HEK293 (cell line): ENCODE measurements at regions not wholly inside any gene's neighbourhood (a gene's known extent, or its start where the extent isn't known, plus 50 kb on each side); places are given as distances from the start of the nearest gene placed in this dataset.

Source experiments
- CTCF ChIA-PET: fragments of 350-600 bp; formaldehyde crosslinking; extraction: SDS; loops from one replicate; lab custom pipeline; 2021; ENCODE audit warnings: antibody characterized with exemption; lab: Yijun Ruan, JAX
- POLR2A ChIA-PET: fragments of 300-600 bp; formaldehyde crosslinking; extraction: SDS; loops from one replicate; lab custom pipeline; 2020; ENCODE audit warnings: antibody characterized with exemption, inconsistent platforms; lab: Yijun Ruan, JAX
- H3K27ac ChIP-seq: fragments of 200-500 bp; sonication (Bioruptor generic); 2 replicates; pipeline ENCODE4 v1.5.1; 2014; ENCODE audit warnings: low read depth, low read length, control low read depth, inconsistent platforms; ENCODE audit errors: extremely low read depth
- H3K36me3 ChIP-seq, 2 experiments: fragments of 200-500 bp in 1 of 2; sonication (Bioruptor generic) in 1 of 2; 1 replicate in 1 of 2; 2 replicates in 1 of 2; pipeline ENCODE4 v1.5.1; 2014 to 2017; ENCODE audit warnings: inconsistent platforms in 2 of 2, low read length in 2 of 2; ENCODE audit not compliant: control insufficient read depth in 2 of 2, insufficient read depth in 1 of 2
- H3K4me1 ChIP-seq: fragments of 200-500 bp; sonication (Bioruptor generic); 2 replicates; pipeline ENCODE4 v1.5.1; 2014; ENCODE audit warnings: mild to moderate bottlenecking, low read length, inconsistent platforms; ENCODE audit not compliant: control insufficient read depth, insufficient read depth
- H3K4me3 ChIP-seq: 2 replicates; pipeline ENCODE4 v1.5.1; 2011; ENCODE audit warnings: low read depth, mild to moderate bottlenecking, control low read depth, low read length, moderate library complexity
- H3K9me3 ChIP-seq: fragments of 200-500 bp; sonication (Bioruptor generic); 2 replicates; pipeline ENCODE4 v1.5.1; 2014; ENCODE audit warnings: low read depth, low read length, inconsistent platforms; ENCODE audit not compliant: control insufficient read depth, insufficient read depth
- ELK4 ChIP-seq: IDR thresholded peaks from 2 replicates; pipeline ENCODE4 v1.6.1; 2011; ENCODE audit warnings: mild to moderate bottlenecking, low read depth, low read length, borderline replicate concordance
- HIC1 ChIP-seq: fragments of 450-650 bp; formaldehyde crosslinking; IDR thresholded peaks from 2 replicates; pipeline ENCODE4 v1.5.1; 2016; ENCODE audit warnings: missing biosample characterization, missing genetic modification characterization
- OSR2 ChIP-seq: fragments of 450-650 bp; formaldehyde crosslinking; IDR thresholded peaks from 2 replicates; pipeline ENCODE4 v1.5.1; 2016; ENCODE audit warnings: missing biosample characterization, missing genetic modification characterization
- WT1 ChIP-seq: fragments of 450-650 bp; formaldehyde crosslinking; IDR thresholded peaks from 2 replicates; pipeline ENCODE4 v1.5.1; 2016; ENCODE audit warnings: missing biosample characterization, missing genetic modification characterization
- ZFHX2 ChIP-seq: fragments of 450-650 bp; formaldehyde crosslinking; conservative IDR thresholded peaks from 2 replicates; pipeline ENCODE4 v1.5.1; 2016; ENCODE audit warnings: missing biosample characterization, missing genetic modification characterization
- ZFP3 ChIP-seq: fragments of 450-650 bp; formaldehyde crosslinking; IDR thresholded peaks from 2 replicates; pipeline ENCODE4 v1.5.1; 2016; ENCODE audit warnings: low read depth, missing biosample characterization, missing genetic modification characterization
- ZNF26 ChIP-seq: fragments of 450-650 bp; formaldehyde crosslinking; IDR thresholded peaks from 2 replicates; pipeline ENCODE4 v1.5.1; 2016; ENCODE audit warnings: missing biosample characterization, missing genetic modification characterization
- ZNF426 ChIP-seq: fragments of 450-650 bp; formaldehyde crosslinking; IDR thresholded peaks from 2 replicates; pipeline ENCODE4 v1.5.1; 2017; ENCODE audit warnings: missing biosample characterization, missing genetic modification characterization, mild to moderate bottlenecking, inconsistent platforms, moderate library complexity
- ZNF571 ChIP-seq: fragments of 450-650 bp; formaldehyde crosslinking; IDR thresholded peaks from 2 replicates; pipeline ENCODE4 v1.5.0; 2017; ENCODE audit warnings: missing biosample characterization, missing genetic modification characterization
- ZNF692 ChIP-seq: fragments of 450-650 bp; formaldehyde crosslinking; IDR thresholded peaks from 2 replicates; pipeline ENCODE4 v1.5.1; 2016; ENCODE audit warnings: missing biosample characterization, missing genetic modification characterization
- ZNF704 ChIP-seq: fragments of 450-650 bp; formaldehyde crosslinking; IDR thresholded peaks from 2 replicates; pipeline ENCODE4 v1.5.1; 2016; ENCODE audit warnings: missing biosample characterization, missing genetic modification characterization
- ZNF791 ChIP-seq: fragments of 450-650 bp; formaldehyde crosslinking; IDR thresholded peaks from 2 replicates; pipeline ENCODE4 v1.5.1; 2016; ENCODE audit warnings: missing biosample characterization, missing genetic modification characterization
- ZSCAN30 ChIP-seq: fragments of 450-650 bp; IDR thresholded peaks from 2 replicates; pipeline ENCODE4 v1.5.1; 2018; ENCODE audit warnings: missing biosample characterization, mild to moderate bottlenecking, missing genetic modification characterization, moderate library complexity
- TF ChIP-seq, protein P1 (sequence below): fragments of 450-650 bp; formaldehyde crosslinking; IDR thresholded peaks from 2 replicates; pipeline ENCODE4 v1.5.1; 2016; ENCODE audit warnings: missing biosample characterization, missing genetic modification characterization, low read depth
- TF ChIP-seq, protein P2 (sequence below): fragments of 450-650 bp; formaldehyde crosslinking; conservative IDR thresholded peaks from 2 replicates; pipeline ENCODE4 v1.5.1; 2016; ENCODE audit warnings: low read depth, missing biosample characterization, missing genetic modification characterization

DNA sequence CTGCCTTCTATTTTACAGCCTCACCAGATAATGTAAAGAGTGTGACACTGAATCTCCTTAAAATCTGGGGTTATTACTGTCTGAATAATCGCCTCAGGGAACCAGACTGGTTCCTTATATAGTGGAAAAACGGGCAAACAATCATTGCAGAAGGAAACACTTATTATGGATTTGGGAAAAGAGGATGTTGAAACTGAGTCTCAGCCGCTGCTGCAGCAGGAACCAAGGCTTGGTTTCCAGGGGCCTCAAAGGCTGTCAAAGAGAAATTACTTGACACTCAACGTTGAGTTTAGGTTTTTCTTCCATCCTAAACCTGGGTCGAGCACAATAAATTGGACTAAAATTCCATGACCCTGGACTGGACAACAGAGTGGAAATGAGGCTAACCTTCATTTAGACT is 103.8 kb upstream of the AHR start (continued):
- TF ChIP-seq HIC1 (no peak), OSR2 (no peak), ZFHX2 (tag by site-specific recombination) (no peak), ZNF571 (tag by site-specific recombination) (no peak), ZFP3 (no peak), ELK4 (no peak), ZNF26 (tag by site-specific recombination) (no peak), ZNF692 (tag by site-specific recombination) (no peak)
- TF ChIP-seq, protein P1, sequence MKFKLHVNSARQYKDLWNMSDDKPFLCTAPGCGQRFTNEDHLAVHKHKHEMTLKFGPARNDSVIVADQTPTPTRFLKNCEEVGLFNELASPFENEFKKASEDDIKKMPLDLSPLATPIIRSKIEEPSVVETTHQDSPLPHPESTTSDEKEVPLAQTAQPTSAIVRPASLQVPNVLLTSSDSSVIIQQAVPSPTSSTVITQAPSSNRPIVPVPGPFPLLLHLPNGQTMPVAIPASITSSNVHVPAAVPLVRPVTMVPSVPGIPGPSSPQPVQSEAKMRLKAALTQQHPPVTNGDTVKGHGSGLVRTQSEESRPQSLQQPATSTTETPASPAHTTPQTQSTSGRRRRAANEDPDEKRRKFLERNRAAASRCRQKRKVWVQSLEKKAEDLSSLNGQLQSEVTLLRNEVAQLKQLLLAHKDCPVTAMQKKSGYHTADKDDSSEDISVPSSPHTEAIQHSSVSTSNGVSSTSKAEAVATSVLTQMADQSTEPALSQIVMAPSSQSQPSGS (tag by site-specific recombination), result no peak

DNA sequence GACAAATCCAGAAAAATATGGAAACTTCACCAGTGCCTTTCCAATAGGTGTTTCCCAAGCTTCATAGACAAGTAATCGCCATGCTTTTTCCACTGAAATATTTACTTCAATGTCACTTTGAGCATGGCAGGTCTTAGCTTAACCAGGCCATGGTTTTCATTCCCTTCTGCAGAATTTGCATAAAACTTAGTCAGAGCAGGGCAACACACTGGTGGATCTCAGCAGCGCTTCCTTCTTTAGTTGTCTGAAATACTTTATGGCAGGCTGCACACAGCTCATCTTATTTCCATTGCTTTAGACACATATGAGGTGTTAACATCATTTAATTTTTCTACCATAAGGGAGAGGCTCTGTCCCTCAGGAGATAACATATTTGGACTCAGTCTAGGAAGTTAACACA is 102.9 kb upstream of the AHR start:
- TF ChIP-seq WT1 (tag by site-specific recombination), result no peak
- TF ChIP-seq ZNF426 (tag by site-specific recombination), result no peak
- no peak for TF ChIP-seq ZNF791 (tag by site-specific recombination)
- TF ChIP-seq ZNF704 (tag by site-specific recombination), result no peak
- TF ChIP-seq, protein P2, sequence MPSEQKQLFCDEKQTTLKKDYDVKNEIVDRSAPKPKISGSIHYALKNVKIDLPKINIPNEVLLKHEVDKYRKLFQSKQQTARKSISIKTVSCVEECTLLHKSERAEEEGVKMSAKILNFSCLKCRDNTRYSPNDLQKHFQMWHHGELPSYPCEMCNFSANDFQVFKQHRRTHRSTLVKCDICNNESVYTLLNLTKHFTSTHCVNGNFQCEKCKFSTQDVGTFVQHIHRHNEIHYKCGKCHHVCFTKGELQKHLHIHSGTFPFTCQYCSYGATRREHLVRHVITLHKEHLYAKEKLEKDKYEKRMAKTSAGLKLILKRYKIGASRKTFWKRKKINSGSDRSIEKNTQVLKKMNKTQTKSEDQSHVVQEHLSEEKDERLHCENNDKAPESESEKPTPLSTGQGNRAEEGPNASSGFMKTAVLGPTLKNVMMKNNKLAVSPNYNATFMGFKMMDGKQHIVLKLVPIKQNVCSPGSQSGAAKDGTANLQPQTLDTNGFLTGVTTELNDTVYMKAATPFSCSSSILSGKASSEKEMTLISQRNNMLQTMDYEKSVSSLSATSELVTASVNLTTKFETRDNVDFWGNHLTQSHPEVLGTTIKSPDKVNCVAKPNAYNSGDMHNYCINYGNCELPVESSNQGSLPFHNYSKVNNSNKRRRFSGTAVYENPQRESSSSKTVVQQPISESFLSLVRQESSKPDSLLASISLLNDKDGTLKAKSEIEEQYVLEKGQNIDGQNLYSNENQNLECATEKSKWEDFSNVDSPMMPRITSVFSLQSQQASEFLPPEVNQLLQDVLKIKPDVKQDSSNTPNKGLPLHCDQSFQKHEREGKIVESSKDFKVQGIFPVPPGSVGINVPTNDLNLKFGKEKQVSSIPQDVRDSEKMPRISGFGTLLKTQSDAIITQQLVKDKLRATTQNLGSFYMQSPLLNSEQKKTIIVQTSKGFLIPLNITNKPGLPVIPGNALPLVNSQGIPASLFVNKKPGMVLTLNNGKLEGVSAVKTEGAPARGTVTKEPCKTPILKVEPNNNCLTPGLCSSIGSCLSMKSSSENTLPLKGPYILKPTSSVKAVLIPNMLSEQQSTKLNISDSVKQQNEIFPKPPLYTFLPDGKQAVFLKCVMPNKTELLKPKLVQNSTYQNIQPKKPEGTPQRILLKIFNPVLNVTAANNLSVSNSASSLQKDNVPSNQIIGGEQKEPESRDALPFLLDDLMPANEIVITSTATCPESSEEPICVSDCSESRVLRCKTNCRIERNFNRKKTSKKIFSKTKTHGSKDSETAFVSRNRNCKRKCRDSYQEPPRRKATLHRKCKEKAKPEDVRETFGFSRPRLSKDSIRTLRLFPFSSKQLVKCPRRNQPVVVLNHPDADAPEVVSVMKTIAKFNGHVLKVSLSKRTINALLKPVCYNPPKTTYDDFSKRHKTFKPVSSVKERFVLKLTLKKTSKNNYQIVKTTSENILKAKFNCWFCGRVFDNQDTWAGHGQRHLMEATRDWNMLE (tag by site-specific recombination), result no peak
- TF ChIP-seq ZSCAN30 (tag by site-specific recombination), result no peak
- TF ChIP-seq, all 188 proteins: peak for 0
- H3K36me3 ChIP-seq, result no peaks in the 10 kb centered on the region
- H3K9me3 ChIP-seq, result no peaks in the 10 kb centered on the region
- no peaks in the 10 kb centered on the region for H3K4me1 ChIP-seq
- H3K27ac ChIP-seq, result no peak overlapping the region
- CTCF ChIA-PET, result interaction anchor here (0.6 kb wide), 1 partner anchor 1055 kb away, joined by 3 read pairs; no protein-coding TSS in a partner anchor
- no peak overlapping the region for H3K4me3 ChIP-seq
- POLR2A ChIA-PET, result no interaction called here
